Stomach (tissue), 8 donors: ENCODE measurements at regions not wholly inside any gene's neighbourhood (a gene's known extent, or its start where the extent isn't known, plus 50 kb on each side); places are given as distances from the start of the nearest gene placed in this dataset.

Experiments used
- DNase-seq, 2 donors: peaks; one replicate each; pipeline versions ENCODE4 v3.0.0 to v3.0.0-alpha.2; 2013 to 2019
- H3K27ac ChIP-seq, 5 donors: fragments of 200-600 bp in 4 of 5; sonication (generic) in 4 of 5; one replicate each; pipeline ENCODE4 v1.5.1; 2013 to 2019; ENCODE audit warnings: mild to moderate bottlenecking in 1 of 5, moderate library complexity in 1 of 5
- H3K27me3 ChIP-seq, 3 donors: fragments of 200-600 bp; sonication (generic); one replicate each; pipeline ENCODE4 v1.5.1; 2017 to 2019; ENCODE audit warnings: mixed run types in 1 of 3
- H3K36me3 ChIP-seq, 4 donors: fragments of 200-600 bp; sonication (generic); 1 replicate in 3 of 4; 2 replicates in 1 of 4; pipeline ENCODE4 v1.5.1; 2016 to 2019
- H3K4me1 ChIP-seq, 4 donors: fragments of 200-600 bp; sonication (generic); one replicate each; pipeline ENCODE4 v1.5.1; 2016 to 2019
- H3K4me3 ChIP-seq, 4 donors: fragments of 200-600 bp; sonication (generic) in 3 of 4; one replicate each; pipeline ENCODE4 v1.5.1; 2016 to 2019; ENCODE audit warnings: mild to moderate bottlenecking in 1 of 4
- H3K9me3 ChIP-seq, 4 donors: fragments of 200-600 bp; sonication (generic); one replicate each; pipeline ENCODE4 v1.5.1; 2016 to 2019
- EP300 ChIP-seq: sonication (generic); formaldehyde crosslinking; IDR thresholded peaks from one replicate; pipeline ENCODE4 v1.6.1; 2017; ENCODE audit warnings: antibody characterized with exemption
- POLR2A ChIP-seq, 4 donors: fragments of 450-650 bp; IDR thresholded peaks; one replicate each; pipeline ENCODE4 v1.6.1; 2016; ENCODE audit warnings: antibody characterized with exemption in 4 of 4, control low read depth in 2 of 4, mild to moderate bottlenecking in 1 of 4, moderate library complexity in 1 of 4
- POLR2AphosphoS5 ChIP-seq, 3 donors: sonication (generic); formaldehyde crosslinking; IDR thresholded peaks; one replicate each; pipeline ENCODE4 v1.6.1; 2016; ENCODE audit warnings: antibody characterized with exemption in 3 of 3
- WGBS, 5 donors: extraction: QIAGEN DNeasy Blood & Tissue Kit in 3 of 5; methylation state at CpG; one replicate each; pipeline versions ENCODE4 v1.1.5 to v1.1.7; 2013 to 2018; 5-methylcytosine and 5-hydroxymethylcytosine counted together
- intact Hi-C: fragments of 100-400 bp; cut with DNase I; formaldehyde crosslinking; loops from one replicate; pipeline ENCODE4 v1.15.1; 2023; ENCODE audit warnings: low total_unique reads
- TF ChIP-seq, protein P1 (sequence below), 7 experiments: fragments of 450-650 bp in 4 of 7; fragments of 200-600 bp in 3 of 7; sonication (generic) in 3 of 7; IDR thresholded peaks; one replicate each; pipeline ENCODE4 v1.5.1; 2016 to 2019; ENCODE audit warnings: antibody characterized with exemption in 7 of 7, control low read depth in 2 of 7, mild to moderate bottlenecking in 1 of 7
- donor health status: healthy with polysubstance abuse.
- donor health status: Bipolar disorder and iron deficiency.
- donor health status: healthy.

DNA sequence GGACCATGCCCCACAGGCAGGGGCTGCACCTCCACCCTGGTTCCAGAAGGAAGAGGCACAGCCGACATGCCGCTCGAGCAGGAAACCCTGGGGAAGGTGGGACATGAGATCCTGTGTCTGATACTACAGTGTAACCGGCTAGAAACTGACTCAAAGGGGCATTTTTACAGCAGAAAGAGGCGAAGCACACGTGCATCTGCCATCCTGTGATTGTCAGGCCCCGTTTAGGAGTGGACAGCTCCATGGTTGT is 62.7 kb downstream of the SIK1 start:
- Histone ChIP-seq H3K9me3 (no peaks in the 10 kb centered on the region), H3K27ac (no peak overlapping the region), H3K4me1 (peaks cover 5 to 21% (median 8%) of the 10 kb centered on the region in 4 donors), H3K36me3 (no peaks in the 10 kb centered on the region), H3K27me3 (peaks cover 0 to 13% (median 0%) of the 10 kb centered on the region in 3 donors), H3K4me3 (no peak overlapping the region)
- no peak for DNase-seq
- intact Hi-C loops, result no loop called here
- WGBS, 5 donors, result 84 to 97% (median 96%) methylated on average over 7 of the region's 7 CpGs
- no peak for TF ChIP-seq POLR2A (IDR thresholded peaks at IDR 0.05)

DNA sequence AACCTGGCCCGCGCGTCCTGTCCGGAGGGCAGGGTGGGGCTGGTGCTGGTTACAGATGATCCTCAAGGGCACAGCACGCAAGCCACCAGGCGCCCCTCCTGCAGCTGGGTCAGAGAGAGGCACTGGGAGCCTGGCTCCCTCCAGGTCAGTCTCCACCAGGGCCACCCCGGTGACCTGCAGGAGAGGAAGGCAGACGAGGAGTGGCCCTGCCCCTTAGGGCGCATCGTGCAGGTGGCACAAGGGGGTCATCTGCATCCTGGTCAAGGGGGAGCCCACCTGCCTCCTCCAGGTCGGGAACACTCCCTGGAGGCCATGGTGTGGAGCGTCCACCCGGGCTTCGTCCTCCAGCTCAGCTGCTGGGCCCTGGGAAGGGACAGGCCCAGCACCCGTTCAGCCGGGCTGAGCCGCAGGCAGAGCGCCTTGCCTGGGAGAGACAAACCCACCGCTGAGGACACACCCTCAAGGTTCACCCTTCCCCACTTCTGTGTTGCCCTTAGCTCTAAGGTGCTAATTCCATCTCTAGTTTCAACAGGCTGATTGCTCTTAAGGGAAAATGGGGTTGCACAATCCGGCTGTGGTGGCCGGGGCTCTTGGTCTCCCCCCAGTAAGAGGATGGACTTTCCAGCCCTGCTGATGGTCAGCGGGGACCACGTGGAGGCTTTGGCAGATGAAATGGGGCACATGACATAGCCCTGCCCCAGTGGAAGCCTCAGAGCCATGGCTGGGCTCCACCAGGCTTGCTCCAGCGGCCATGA is 63.2 kb downstream of the SIK1 start:
- WGBS, 5 donors, result 93 to 97% (median 94%) methylated on average over 9 to 24 of the region's 24 CpGs

DNA sequence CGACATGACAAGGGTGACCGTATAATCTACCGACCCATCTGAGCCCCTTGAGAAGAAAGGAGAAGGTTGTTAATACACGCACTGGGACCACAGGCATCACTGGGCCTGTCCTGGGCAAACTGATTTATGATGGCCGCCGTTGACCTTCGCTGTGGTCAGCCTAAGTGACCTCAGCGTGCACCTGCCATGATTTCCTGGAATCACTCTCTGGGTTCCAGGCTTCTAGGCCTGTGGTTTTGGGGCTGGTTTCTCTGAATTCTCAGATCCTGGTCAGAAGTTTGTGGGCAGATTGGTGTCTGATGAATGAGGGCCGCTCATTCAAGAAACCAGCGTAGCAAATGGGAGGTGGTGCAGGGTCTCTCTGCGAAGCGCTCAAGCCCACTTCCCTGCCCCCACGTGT is 64.0 kb downstream of the SIK1 start:
- intact Hi-C loops, result no loop called here
- H3K4me3 ChIP-seq, result no peak overlapping the region
- peaks cover 5 to 29% (median 11%) of the 10 kb centered on the region in 4 donors for H3K4me1 ChIP-seq
- WGBS, 5 donors, result 87 to 92% (median 90%) methylated on average over 13 of the region's 13 CpGs
- DNase-seq, result no peak
- peaks cover 0 to 13% (median 0%) of the 10 kb centered on the region in 3 donors for H3K27me3 ChIP-seq
- no peaks in the 10 kb centered on the region for H3K36me3 ChIP-seq
- TF ChIP-seq EP300, result no peak
- TF ChIP-seq POLR2A (IDR thresholded peaks at IDR 0.05), result no peak
- TF ChIP-seq, protein P1, sequence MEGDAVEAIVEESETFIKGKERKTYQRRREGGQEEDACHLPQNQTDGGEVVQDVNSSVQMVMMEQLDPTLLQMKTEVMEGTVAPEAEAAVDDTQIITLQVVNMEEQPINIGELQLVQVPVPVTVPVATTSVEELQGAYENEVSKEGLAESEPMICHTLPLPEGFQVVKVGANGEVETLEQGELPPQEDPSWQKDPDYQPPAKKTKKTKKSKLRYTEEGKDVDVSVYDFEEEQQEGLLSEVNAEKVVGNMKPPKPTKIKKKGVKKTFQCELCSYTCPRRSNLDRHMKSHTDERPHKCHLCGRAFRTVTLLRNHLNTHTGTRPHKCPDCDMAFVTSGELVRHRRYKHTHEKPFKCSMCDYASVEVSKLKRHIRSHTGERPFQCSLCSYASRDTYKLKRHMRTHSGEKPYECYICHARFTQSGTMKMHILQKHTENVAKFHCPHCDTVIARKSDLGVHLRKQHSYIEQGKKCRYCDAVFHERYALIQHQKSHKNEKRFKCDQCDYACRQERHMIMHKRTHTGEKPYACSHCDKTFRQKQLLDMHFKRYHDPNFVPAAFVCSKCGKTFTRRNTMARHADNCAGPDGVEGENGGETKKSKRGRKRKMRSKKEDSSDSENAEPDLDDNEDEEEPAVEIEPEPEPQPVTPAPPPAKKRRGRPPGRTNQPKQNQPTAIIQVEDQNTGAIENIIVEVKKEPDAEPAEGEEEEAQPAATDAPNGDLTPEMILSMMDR (IDR thresholded peaks at IDR 0.05), result no peak
- no peak for TF ChIP-seq POLR2AphosphoS5 (IDR thresholded peaks at IDR 0.05)
- no peaks in the 10 kb centered on the region for H3K9me3 ChIP-seq
- H3K27ac ChIP-seq, result peak overlapping the region in 4 of 5 donors; percentile 71 to 82 (median 74)

More for the DNA sequence above, 63.2 kb downstream of the SIK1 start:
- Histone ChIP-seq H3K36me3 (no peaks in the 10 kb centered on the region), H3K27ac (peak overlapping the region in 1 of 5 donors; percentile 82), H3K27me3 (peaks cover 0 to 13% (median 0%) of the 10 kb centered on the region in 3 donors), H3K9me3 (no peaks in the 10 kb centered on the region), H3K4me3 (no peak overlapping the region), H3K4me1 (peaks cover 5 to 26% (median 10%) of the 10 kb centered on the region in 4 donors)
- DNase-seq, result no peak
- intact Hi-C loops, result no loop called here
- TF ChIP-seq POLR2A (IDR thresholded peaks at IDR 0.05) (no peak), EP300 (no peak)

GRCh38 chr21:43362321-43362791 is 64.6 kb downstream of the SIK1 start:
- 45 to 67% (median 56%) methylated on average over 34 to 35 of the region's 35 CpGs for WGBS, 5 donors
- H3K27me3 ChIP-seq, result peaks cover 0 to 13% (median 0%) of the 10 kb centered on the region in 3 donors
- no peaks in the 10 kb centered on the region for H3K36me3 ChIP-seq
- peaks cover 5 to 29% (median 11%) of the 10 kb centered on the region in 4 donors for H3K4me1 ChIP-seq
- H3K27ac ChIP-seq, result peak overlapping the region; percentile 64 to 82 (median 72)
- TF ChIP-seq EP300, result no peak
- no peak for TF ChIP-seq POLR2AphosphoS5 (IDR thresholded peaks at IDR 0.05)
- TF ChIP-seq POLR2A (IDR thresholded peaks at IDR 0.05), result no peak
- TF ChIP-seq, protein P1 (IDR thresholded peaks at IDR 0.05), result no peak
- H3K9me3 ChIP-seq, result no peaks in the 10 kb centered on the region
- peak; percentile 56 to 92 for DNase-seq
- H3K4me3 ChIP-seq, result peak overlapping the region in 3 of 4 donors; percentile 3 to 22 (median 10)
- intact Hi-C loops, result no loop called here

DNA sequence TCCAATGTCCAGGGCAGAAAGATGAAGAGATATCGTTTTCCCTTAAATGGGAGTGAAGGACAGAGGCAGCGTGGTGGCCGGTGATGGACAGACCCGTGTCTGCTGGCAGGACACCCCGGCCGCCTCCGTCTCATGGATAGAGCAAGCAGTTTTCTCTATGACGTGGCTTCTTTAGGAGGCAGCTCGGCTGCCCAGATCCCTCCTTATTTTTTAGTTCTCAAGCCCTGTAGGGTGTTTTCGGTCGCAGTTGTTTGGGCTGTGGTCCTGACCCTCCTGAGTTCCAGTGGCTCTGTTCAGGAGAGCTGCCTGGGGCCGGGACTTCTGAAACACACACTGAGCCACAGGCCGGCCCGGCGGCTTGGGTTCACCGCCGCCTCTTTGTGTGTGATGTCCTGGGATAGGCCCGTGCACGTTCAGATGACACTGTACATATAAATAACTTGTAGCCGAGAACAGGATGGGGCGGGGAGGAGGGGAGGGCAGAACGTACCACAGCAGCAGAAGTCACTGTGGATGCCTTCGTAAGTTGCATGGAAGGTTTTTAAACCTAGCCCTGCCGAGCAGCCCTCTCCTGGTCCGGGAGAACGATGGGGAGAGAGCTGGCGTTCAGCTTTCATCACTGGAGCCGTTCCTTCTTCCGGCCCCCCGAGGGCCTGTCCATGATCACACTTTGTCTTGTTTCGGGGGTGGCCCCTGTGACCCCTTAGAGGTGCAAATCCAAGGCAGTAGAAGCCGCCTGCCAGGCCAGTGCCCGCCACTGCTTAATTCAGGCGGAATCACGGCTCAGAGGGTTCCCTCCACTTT is 65.2 kb downstream of the SIK1 start:
- Histone ChIP-seq H3K27ac (peak overlapping the region; percentile 64 to 82 (median 72)), H3K9me3 (no peaks in the 10 kb centered on the region), H3K4me1 (peaks cover 5 to 29% (median 11%) of the 10 kb centered on the region in 4 donors), H3K36me3 (no peaks in the 10 kb centered on the region), H3K4me3 (peak overlapping the region in 3 of 4 donors; percentile 3 to 22 (median 10)), H3K27me3 (peaks cover 0 to 13% (median 0%) of the 10 kb centered on the region in 3 donors)
- 61 to 72% (median 70%) methylated on average over 35 of the region's 35 CpGs for WGBS, 5 donors
- intact Hi-C loops, result no loop called here
- peak in 1 of 2 donors; percentile 83 for DNase-seq
- TF ChIP-seq POLR2A (IDR thresholded peaks at IDR 0.05) (no peak), POLR2AphosphoS5 (IDR thresholded peaks at IDR 0.05) (no peak), EP300 (no peak)
- TF ChIP-seq, protein P1 (IDR thresholded peaks at IDR 0.05), result no peak
